Smooth muscle cell (in vitro differentiated cells): ENCODE measurements at regions not wholly inside any gene's neighbourhood (a gene's known extent, or its start where the extent isn't known, plus 50 kb on each side); places are given as distances from the start of the nearest gene placed in this dataset.

Source experiments
- DNase-seq: peaks from one replicate; lab custom pipeline; 2025; ENCODE audit not compliant: unreplicated experiment; lab: John Stamatoyannopoulos, UW
- H2AFZ ChIP-seq: fragments of 200-600 bp; sonication (generic); 2 replicates; pipeline ENCODE4 v1.6.0; 2016; ENCODE audit warnings: antibody characterized with exemption, low read depth, mild to moderate bottlenecking
- H3F3A ChIP-seq: fragments of 200-600 bp; sonication (generic); 2 replicates; pipeline ENCODE4 v1.6.0; 2017; ENCODE audit warnings: antibody characterized with exemption, low read depth
- H3K27ac ChIP-seq: fragments of 200-600 bp; sonication (generic); 2 replicates; pipeline ENCODE4 v1.5.1; 2016; ENCODE audit warnings: low read depth, mild to moderate bottlenecking
- H3K27me3 ChIP-seq: fragments of 200-600 bp; sonication (generic); 2 replicates; pipeline ENCODE4 v1.6.1; 2016; ENCODE audit warnings: low read depth, mild to moderate bottlenecking
- H3K36me3 ChIP-seq: fragments of 200-600 bp; sonication (generic); 2 replicates; pipeline ENCODE4 v1.5.1; 2016; ENCODE audit warnings: low read depth
- H3K4me1 ChIP-seq: fragments of 200-600 bp; sonication (generic); 2 replicates; pipeline ENCODE4 v1.5.1; 2016; ENCODE audit warnings: low read depth
- H3K4me2 ChIP-seq: fragments of 200-600 bp; sonication (generic); 2 replicates; pipeline ENCODE4 v1.6.0; 2016; ENCODE audit warnings: mild to moderate bottlenecking
- H3K4me3 ChIP-seq: fragments of 200-600 bp; sonication (generic); 2 replicates; pipeline ENCODE4 v1.5.1; 2016; ENCODE audit warnings: mild to moderate bottlenecking
- H3K79me2 ChIP-seq: fragments of 200-600 bp; sonication (generic); 2 replicates; pipeline ENCODE4 v1.6.0; 2016; ENCODE audit warnings: low read depth, mild to moderate bottlenecking
- H3K9ac ChIP-seq: fragments of 200-600 bp; sonication (generic); 2 replicates; pipeline ENCODE4 v1.6.0; 2016; ENCODE audit warnings: low read depth
- H3K9me3 ChIP-seq: fragments of 200-600 bp; sonication (generic); replicated peaks from 2 replicates; pipeline ENCODE4 v1.5.1; 2016; ENCODE audit warnings: low read depth
- H4K20me1 ChIP-seq: fragments of 200-600 bp; sonication (generic); 2 replicates; pipeline ENCODE4 v1.6.0; 2016; ENCODE audit warnings: low read depth
- WGBS: methylation state at CpG from one replicate; pipeline ENCODE4 v1.1.7; 2016; ENCODE audit warnings: low lambda C conversion rate; 5-methylcytosine and 5-hydroxymethylcytosine counted together
- TF ChIP-seq, protein P1 (sequence below): fragments of 200-600 bp; sonication (generic); IDR thresholded peaks from 2 replicates; pipeline ENCODE4 v1.5.1; 2017; ENCODE audit warnings: borderline replicate concordance, mild to moderate bottlenecking, antibody characterized with exemption; ENCODE audit not compliant: insufficient read depth, poor library complexity, severe bottlenecking

DNA sequence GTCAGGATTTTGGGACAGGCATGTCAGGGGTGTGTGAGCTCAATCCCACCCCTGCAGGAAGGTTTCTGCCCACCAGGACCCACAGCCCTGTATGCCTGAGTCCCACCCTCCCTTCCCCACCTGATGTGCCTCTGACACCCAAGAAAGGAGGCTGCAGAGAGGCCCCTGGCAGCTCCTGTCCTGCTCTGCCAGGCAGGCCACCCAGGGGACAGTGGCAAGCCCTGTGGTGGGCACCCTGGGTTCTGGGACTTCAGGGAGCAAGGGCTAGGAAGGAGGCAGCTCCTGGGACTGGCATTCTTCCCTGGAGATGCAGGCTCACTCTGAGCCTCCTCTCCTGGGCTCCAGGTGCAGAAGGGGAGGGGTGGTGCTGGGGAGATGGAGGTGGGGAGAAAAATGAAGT, 234.5 kb upstream of the B3GAT1 start:
- H3F3A ChIP-seq, result no peaks in the 10 kb centered on the region
- H4K20me1 ChIP-seq, result no peaks in the 10 kb centered on the region
- no peak overlapping the region for H3K4me2 ChIP-seq
- H2AFZ ChIP-seq, result no peak overlapping the region
- no peaks in the 10 kb centered on the region for H3K4me1 ChIP-seq
- peaks cover 33% of the 10 kb centered on the region for H3K27me3 ChIP-seq
- no peak for DNase-seq
- H3K36me3 ChIP-seq, result no peaks in the 10 kb centered on the region
- TF ChIP-seq, protein P1, sequence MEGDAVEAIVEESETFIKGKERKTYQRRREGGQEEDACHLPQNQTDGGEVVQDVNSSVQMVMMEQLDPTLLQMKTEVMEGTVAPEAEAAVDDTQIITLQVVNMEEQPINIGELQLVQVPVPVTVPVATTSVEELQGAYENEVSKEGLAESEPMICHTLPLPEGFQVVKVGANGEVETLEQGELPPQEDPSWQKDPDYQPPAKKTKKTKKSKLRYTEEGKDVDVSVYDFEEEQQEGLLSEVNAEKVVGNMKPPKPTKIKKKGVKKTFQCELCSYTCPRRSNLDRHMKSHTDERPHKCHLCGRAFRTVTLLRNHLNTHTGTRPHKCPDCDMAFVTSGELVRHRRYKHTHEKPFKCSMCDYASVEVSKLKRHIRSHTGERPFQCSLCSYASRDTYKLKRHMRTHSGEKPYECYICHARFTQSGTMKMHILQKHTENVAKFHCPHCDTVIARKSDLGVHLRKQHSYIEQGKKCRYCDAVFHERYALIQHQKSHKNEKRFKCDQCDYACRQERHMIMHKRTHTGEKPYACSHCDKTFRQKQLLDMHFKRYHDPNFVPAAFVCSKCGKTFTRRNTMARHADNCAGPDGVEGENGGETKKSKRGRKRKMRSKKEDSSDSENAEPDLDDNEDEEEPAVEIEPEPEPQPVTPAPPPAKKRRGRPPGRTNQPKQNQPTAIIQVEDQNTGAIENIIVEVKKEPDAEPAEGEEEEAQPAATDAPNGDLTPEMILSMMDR, result no peak
- no peak overlapping the region for H3K9ac ChIP-seq
- H3K4me3 ChIP-seq, result no peak overlapping the region
- no peak overlapping the region for H3K27ac ChIP-seq
- no peaks in the 10 kb centered on the region for H3K9me3 ChIP-seq
- no peaks in the 10 kb centered on the region for H3K79me2 ChIP-seq

DNA sequence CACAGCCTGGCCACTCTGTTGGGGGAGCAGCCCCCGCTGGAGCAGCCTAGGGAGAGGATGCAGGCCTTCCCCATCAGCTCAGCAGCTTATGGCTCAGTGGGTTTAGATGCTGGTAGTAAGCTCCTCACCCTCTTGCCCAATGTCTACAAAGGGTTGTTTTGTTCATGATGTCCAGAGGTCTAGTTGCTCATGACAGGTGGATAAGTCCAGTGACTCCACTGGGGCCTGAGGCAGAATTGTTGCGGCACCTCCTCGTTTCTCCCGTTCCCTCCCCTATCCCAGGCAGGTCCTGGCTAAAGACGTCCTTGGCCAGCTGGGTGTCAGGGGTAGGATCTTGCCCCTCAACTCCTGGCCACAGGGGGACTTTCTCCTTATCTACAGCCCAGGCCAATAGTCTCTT, 233.5 kb upstream of the B3GAT1 start:
- TF ChIP-seq, protein P1, result no peak
- Histone ChIP-seq H3K4me1 (no peaks in the 10 kb centered on the region), H3K9ac (no peak overlapping the region), H3K36me3 (no peaks in the 10 kb centered on the region), H2AFZ (no peak overlapping the region), H3F3A (no peaks in the 10 kb centered on the region), H3K4me3 (no peak overlapping the region), H4K20me1 (no peaks in the 10 kb centered on the region), H3K27ac (no peak overlapping the region), H3K79me2 (no peaks in the 10 kb centered on the region), H3K4me2 (no peak overlapping the region), H3K9me3 (no peaks in the 10 kb centered on the region), H3K27me3 (peaks cover 43% of the 10 kb centered on the region)
- 82% methylated on average over 5 of the region's 5 CpGs for WGBS
- DNase-seq, result no peak

DNA sequence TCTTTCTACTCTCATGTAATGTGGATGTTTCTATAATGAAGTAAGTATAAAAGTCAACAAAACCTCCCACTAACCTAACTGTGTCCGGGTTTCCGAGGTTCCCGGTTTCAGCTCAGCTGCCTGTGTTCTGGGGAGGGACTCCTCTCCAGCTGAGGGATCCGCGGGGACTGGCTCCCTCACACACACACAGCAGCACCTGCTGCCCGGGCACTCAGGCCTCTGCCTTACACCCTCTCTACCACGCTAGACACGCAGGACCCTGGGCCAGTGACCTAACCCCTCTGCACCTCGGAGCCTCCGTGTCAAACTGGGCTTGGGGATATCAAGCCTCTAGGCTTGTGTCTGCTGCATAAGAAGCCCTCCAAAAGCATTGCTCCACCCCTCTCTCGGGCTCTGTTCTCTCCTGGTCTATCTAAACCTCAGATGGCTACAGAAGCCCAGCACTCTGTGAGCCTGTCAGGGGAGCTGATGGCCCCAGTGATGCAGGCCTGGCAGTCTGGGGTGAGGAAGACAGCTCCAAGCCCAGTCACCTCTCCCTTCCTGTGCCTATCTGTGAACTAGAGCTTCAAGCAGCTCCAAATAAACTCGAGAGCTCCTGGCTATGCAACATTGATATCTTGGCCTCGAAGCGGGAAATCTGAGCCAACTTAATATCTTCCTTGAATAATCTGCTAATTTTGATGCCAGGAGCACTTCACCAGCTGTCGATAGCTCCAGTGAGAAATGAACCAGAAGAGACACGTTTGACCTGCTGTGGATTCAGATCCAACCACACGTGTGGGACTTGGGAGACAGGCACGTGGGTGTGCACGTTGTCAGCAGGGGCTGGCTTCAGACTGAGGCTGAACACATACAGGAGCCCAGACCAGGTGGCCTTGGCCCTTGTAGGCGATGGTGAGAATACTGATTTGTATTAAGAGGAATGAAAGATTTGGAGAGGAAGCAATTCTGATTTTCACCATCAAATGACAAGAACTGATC, 232.7 kb upstream of the B3GAT1 start:
- DNase-seq, result no peak
- TF ChIP-seq, protein P1, result no peak
- no peaks in the 10 kb centered on the region for H3K36me3 ChIP-seq
- H3K9ac ChIP-seq, result no peak overlapping the region
- peaks cover 38% of the 10 kb centered on the region for H3K27me3 ChIP-seq
- 75% methylated on average over 20 of the region's 20 CpGs for WGBS
- no peak overlapping the region for H3K4me2 ChIP-seq
- H3K79me2 ChIP-seq, result no peaks in the 10 kb centered on the region
- H3K27ac ChIP-seq, result no peak overlapping the region
- no peak overlapping the region for H3K4me3 ChIP-seq
- no peak overlapping the region for H2AFZ ChIP-seq
- no peaks in the 10 kb centered on the region for H3F3A ChIP-seq
- no peaks in the 10 kb centered on the region for H3K9me3 ChIP-seq
- no peaks in the 10 kb centered on the region for H3K4me1 ChIP-seq
- no peaks in the 10 kb centered on the region for H4K20me1 ChIP-seq
